ENCODE measurements at regions not wholly inside any gene's neighbourhood (a gene's known extent, or its start where the extent isn't known, plus 50 kb on each side); places are given as distances from the start of the nearest gene placed in this dataset.

DNA sequence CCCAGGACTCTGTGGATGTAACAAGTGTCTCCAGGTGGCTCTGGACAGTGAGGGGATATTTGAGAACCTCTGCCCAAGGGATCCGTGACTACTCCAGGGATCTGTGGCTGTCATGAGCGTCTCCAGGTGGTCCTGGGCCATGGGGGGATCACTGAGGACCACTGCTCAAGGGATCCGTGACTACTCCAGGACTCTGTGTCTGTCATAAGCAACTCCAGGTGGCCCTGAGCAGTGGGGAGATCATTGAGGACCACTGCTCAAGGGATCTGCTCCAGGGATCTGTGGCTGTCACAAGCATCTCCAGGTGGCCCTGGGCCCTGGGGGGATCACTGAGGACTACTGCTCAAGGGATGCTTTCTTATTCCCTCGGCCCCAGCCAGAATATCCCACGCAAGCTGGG lies 133.2 kb upstream of the ADARB2 start:
- Mint-ChIP-seq H3K4me3 (no peak overlapping the region), H3K27ac (no peak overlapping the region), H3K4me1 (no peaks in the 10 kb centered on the region), H3K9me3 (peaks cover 7% of the 10 kb centered on the region), H3K36me3 (peaks cover 5% of the 10 kb centered on the region), H3K27me3 (ENCODE audit: low read depth) (peaks cover 55% of the 10 kb centered on the region)
- DNase-seq (ENCODE audit: low spot score) (no peak), ATAC-seq (no peak)
- ChIA-PET POLR2A (no interaction called here), CTCF (no interaction called here)
- TF ChIP-seq NFYB (CRISPR knock-in tag; conservative IDR thresholded peaks at IDR 0.05; ENCODE audit: low read depth) (no peak), ZNF219 (CRISPR knock-in tag; IDR thresholded peaks at IDR 0.05; ENCODE audit: borderline replicate concordance) (no peak), MYBL2 (CRISPR knock-in tag; IDR thresholded peaks at IDR 0.05) (no peak), CREM (CRISPR knock-in tag; IDR thresholded peaks at IDR 0.05) (no peak), OVOL2 (CRISPR knock-in tag; IDR thresholded peaks at IDR 0.05; ENCODE audit: borderline replicate concordance) (no peak), JAZF1 (CRISPR knock-in tag; IDR thresholded peaks at IDR 0.05) (no peak), ZNF396 (CRISPR knock-in tag; IDR thresholded peaks at IDR 0.05; ENCODE audit: borderline replicate concordance) (no peak), GABPB1 (CRISPR knock-in tag; IDR thresholded peaks at IDR 0.05) (no peak), JUN (CRISPR knock-in tag; IDR thresholded peaks at IDR 0.05) (no peak), NFE2L1 (CRISPR knock-in tag; IDR thresholded peaks at IDR 0.05) (no peak), FOXK1 (CRISPR knock-in tag; IDR thresholded peaks at IDR 0.05) (no peak), NR1H2 (CRISPR knock-in tag; IDR thresholded peaks at IDR 0.05) (no peak)
- TF ChIP-seq, protein P1, sequence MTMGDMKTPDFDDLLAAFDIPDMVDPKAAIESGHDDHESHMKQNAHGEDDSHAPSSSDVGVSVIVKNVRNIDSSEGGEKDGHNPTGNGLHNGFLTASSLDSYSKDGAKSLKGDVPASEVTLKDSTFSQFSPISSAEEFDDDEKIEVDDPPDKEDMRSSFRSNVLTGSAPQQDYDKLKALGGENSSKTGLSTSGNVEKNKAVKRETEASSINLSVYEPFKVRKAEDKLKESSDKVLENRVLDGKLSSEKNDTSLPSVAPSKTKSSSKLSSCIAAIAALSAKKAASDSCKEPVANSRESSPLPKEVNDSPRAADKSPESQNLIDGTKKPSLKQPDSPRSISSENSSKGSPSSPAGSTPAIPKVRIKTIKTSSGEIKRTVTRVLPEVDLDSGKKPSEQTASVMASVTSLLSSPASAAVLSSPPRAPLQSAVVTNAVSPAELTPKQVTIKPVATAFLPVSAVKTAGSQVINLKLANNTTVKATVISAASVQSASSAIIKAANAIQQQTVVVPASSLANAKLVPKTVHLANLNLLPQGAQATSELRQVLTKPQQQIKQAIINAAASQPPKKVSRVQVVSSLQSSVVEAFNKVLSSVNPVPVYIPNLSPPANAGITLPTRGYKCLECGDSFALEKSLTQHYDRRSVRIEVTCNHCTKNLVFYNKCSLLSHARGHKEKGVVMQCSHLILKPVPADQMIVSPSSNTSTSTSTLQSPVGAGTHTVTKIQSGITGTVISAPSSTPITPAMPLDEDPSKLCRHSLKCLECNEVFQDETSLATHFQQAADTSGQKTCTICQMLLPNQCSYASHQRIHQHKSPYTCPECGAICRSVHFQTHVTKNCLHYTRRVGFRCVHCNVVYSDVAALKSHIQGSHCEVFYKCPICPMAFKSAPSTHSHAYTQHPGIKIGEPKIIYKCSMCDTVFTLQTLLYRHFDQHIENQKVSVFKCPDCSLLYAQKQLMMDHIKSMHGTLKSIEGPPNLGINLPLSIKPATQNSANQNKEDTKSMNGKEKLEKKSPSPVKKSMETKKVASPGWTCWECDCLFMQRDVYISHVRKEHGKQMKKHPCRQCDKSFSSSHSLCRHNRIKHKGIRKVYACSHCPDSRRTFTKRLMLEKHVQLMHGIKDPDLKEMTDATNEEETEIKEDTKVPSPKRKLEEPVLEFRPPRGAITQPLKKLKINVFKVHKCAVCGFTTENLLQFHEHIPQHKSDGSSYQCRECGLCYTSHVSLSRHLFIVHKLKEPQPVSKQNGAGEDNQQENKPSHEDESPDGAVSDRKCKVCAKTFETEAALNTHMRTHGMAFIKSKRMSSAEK (CRISPR knock-in tag; IDR thresholded peaks at IDR 0.05; ENCODE audit: borderline replicate concordance): no peak
- TF ChIP-seq, protein P2, sequence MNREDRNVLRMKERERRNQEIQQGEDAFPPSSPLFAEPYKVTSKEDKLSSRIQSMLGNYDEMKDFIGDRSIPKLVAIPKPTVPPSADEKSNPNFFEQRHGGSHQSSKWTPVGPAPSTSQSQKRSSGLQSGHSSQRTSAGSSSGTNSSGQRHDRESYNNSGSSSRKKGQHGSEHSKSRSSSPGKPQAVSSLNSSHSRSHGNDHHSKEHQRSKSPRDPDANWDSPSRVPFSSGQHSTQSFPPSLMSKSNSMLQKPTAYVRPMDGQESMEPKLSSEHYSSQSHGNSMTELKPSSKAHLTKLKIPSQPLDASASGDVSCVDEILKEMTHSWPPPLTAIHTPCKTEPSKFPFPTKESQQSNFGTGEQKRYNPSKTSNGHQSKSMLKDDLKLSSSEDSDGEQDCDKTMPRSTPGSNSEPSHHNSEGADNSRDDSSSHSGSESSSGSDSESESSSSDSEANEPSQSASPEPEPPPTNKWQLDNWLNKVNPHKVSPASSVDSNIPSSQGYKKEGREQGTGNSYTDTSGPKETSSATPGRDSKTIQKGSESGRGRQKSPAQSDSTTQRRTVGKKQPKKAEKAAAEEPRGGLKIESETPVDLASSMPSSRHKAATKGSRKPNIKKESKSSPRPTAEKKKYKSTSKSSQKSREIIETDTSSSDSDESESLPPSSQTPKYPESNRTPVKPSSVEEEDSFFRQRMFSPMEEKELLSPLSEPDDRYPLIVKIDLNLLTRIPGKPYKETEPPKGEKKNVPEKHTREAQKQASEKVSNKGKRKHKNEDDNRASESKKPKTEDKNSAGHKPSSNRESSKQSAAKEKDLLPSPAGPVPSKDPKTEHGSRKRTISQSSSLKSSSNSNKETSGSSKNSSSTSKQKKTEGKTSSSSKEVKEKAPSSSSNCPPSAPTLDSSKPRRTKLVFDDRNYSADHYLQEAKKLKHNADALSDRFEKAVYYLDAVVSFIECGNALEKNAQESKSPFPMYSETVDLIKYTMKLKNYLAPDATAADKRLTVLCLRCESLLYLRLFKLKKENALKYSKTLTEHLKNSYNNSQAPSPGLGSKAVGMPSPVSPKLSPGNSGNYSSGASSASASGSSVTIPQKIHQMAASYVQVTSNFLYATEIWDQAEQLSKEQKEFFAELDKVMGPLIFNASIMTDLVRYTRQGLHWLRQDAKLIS (CRISPR knock-in tag; IDR thresholded peaks at IDR 0.05; ENCODE audit: borderline replicate concordance): no peak
- TF ChIP-seq, protein P3, sequence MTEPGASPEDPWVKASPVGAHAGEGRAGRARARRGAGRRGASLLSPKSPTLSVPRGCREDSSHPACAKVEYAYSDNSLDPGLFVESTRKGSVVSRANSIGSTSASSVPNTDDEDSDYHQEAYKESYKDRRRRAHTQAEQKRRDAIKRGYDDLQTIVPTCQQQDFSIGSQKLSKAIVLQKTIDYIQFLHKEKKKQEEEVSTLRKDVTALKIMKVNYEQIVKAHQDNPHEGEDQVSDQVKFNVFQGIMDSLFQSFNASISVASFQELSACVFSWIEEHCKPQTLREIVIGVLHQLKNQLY (CRISPR knock-in tag; IDR thresholded peaks at IDR 0.05): no peak
- TF ChIP-seq, protein P4, sequence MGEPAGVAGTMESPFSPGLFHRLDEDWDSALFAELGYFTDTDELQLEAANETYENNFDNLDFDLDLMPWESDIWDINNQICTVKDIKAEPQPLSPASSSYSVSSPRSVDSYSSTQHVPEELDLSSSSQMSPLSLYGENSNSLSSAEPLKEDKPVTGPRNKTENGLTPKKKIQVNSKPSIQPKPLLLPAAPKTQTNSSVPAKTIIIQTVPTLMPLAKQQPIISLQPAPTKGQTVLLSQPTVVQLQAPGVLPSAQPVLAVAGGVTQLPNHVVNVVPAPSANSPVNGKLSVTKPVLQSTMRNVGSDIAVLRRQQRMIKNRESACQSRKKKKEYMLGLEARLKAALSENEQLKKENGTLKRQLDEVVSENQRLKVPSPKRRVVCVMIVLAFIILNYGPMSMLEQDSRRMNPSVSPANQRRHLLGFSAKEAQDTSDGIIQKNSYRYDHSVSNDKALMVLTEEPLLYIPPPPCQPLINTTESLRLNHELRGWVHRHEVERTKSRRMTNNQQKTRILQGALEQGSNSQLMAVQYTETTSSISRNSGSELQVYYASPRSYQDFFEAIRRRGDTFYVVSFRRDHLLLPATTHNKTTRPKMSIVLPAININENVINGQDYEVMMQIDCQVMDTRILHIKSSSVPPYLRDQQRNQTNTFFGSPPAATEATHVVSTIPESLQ (CRISPR knock-in tag; IDR thresholded peaks at IDR 0.05): no peak
- TF ChIP-seq, protein P5, sequence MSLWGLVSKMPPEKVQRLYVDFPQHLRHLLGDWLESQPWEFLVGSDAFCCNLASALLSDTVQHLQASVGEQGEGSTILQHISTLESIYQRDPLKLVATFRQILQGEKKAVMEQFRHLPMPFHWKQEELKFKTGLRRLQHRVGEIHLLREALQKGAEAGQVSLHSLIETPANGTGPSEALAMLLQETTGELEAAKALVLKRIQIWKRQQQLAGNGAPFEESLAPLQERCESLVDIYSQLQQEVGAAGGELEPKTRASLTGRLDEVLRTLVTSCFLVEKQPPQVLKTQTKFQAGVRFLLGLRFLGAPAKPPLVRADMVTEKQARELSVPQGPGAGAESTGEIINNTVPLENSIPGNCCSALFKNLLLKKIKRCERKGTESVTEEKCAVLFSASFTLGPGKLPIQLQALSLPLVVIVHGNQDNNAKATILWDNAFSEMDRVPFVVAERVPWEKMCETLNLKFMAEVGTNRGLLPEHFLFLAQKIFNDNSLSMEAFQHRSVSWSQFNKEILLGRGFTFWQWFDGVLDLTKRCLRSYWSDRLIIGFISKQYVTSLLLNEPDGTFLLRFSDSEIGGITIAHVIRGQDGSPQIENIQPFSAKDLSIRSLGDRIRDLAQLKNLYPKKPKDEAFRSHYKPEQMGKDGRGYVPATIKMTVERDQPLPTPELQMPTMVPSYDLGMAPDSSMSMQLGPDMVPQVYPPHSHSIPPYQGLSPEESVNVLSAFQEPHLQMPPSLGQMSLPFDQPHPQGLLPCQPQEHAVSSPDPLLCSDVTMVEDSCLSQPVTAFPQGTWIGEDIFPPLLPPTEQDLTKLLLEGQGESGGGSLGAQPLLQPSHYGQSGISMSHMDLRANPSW (CRISPR knock-in tag; conservative IDR thresholded peaks at IDR 0.05; ENCODE audit: low read depth): no peak
- TF ChIP-seq, protein P6, sequence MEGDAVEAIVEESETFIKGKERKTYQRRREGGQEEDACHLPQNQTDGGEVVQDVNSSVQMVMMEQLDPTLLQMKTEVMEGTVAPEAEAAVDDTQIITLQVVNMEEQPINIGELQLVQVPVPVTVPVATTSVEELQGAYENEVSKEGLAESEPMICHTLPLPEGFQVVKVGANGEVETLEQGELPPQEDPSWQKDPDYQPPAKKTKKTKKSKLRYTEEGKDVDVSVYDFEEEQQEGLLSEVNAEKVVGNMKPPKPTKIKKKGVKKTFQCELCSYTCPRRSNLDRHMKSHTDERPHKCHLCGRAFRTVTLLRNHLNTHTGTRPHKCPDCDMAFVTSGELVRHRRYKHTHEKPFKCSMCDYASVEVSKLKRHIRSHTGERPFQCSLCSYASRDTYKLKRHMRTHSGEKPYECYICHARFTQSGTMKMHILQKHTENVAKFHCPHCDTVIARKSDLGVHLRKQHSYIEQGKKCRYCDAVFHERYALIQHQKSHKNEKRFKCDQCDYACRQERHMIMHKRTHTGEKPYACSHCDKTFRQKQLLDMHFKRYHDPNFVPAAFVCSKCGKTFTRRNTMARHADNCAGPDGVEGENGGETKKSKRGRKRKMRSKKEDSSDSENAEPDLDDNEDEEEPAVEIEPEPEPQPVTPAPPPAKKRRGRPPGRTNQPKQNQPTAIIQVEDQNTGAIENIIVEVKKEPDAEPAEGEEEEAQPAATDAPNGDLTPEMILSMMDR (IDR thresholded peaks at IDR 0.05): no peak
- TF ChIP-seq, protein P7, sequence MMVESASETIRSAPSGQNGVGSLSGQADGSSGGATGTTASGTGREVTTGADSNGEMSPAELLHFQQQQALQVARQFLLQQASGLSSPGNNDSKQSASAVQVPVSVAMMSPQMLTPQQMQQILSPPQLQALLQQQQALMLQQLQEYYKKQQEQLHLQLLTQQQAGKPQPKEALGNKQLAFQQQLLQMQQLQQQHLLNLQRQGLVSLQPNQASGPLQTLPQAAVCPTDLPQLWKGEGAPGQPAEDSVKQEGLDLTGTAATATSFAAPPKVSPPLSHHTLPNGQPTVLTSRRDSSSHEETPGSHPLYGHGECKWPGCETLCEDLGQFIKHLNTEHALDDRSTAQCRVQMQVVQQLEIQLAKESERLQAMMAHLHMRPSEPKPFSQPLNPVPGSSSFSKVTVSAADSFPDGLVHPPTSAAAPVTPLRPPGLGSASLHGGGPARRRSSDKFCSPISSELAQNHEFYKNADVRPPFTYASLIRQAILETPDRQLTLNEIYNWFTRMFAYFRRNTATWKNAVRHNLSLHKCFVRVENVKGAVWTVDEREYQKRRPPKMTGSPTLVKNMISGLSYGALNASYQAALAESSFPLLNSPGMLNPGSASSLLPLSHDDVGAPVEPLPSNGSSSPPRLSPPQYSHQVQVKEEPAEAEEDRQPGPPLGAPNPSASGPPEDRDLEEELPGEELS (CRISPR knock-in tag; IDR thresholded peaks at IDR 0.05): no peak
